GM10248 (cell line): ENCODE measurements at regions not wholly inside any gene's neighbourhood (a gene's known extent, or its start where the extent isn't known, plus 50 kb on each side); places are given as distances from the start of the nearest gene placed in this dataset.
"Not testable (repeated sequence)": the region's sequence is repeated elsewhere in the genome, so short reads cannot be mapped to it uniquely, and the experiment has no call there.

Source experiments
- CTCF ChIA-PET: fragments of 300-600 bp; sonication (Branson Sonifier 250); formaldehyde crosslinking; extraction: SDS; loops from one replicate; lab custom pipeline; 2021; ENCODE audit warnings: antibody characterized with exemption; lab: Yijun Ruan, JAX
- POLR2A ChIA-PET: fragments of 350-650 bp; sonication (Branson Sonifier 250); formaldehyde crosslinking; extraction: SDS; loops from one replicate; lab custom pipeline; 2020; ENCODE audit warnings: antibody characterized with exemption; lab: Yijun Ruan, JAX
- DNase-seq: peaks from one replicate; pipeline ENCODE4 v3.0.0; 2012; ENCODE audit errors: extremely low spot score
- TF ChIP-seq, protein P1 (sequence below): IDR thresholded peaks from 2 replicates; pipeline ENCODE4 v1.5.1; 2012; ENCODE audit warnings: mild to moderate bottlenecking, low read depth; ENCODE audit errors: extremely low read depth, missing control alignments, control extremely low read depth

DNA sequence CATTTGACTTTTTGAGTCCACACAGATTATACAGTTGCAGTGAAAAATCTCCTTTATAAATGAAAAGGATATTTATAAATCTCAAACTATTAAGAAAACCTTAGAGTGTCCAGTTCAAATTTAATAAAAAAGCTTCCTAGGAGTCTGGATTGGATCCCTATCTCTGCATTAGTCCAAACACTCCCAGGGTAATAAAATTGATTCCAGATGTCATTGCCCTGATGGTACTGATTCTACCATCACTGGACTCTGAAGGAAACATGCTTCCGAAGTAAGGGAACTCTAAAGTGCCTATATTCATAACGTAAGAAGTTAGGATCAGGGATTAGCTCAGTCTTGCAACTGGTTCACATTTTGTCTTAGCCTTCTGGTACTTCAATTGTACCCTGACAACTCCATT lies 1325.1 kb upstream of the MAP3K7 start:
- DNase-seq = no peak
- ChIA-PET CTCF (interaction anchor here (0.9 to 1.0 kb wide), 2 partner anchors 12 to 19 kb away, joined by 3 read pairs; no protein-coding TSS in a partner anchor), POLR2A (no interaction called here)
- TF ChIP-seq, protein P1, sequence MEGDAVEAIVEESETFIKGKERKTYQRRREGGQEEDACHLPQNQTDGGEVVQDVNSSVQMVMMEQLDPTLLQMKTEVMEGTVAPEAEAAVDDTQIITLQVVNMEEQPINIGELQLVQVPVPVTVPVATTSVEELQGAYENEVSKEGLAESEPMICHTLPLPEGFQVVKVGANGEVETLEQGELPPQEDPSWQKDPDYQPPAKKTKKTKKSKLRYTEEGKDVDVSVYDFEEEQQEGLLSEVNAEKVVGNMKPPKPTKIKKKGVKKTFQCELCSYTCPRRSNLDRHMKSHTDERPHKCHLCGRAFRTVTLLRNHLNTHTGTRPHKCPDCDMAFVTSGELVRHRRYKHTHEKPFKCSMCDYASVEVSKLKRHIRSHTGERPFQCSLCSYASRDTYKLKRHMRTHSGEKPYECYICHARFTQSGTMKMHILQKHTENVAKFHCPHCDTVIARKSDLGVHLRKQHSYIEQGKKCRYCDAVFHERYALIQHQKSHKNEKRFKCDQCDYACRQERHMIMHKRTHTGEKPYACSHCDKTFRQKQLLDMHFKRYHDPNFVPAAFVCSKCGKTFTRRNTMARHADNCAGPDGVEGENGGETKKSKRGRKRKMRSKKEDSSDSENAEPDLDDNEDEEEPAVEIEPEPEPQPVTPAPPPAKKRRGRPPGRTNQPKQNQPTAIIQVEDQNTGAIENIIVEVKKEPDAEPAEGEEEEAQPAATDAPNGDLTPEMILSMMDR = no peak

DNA sequence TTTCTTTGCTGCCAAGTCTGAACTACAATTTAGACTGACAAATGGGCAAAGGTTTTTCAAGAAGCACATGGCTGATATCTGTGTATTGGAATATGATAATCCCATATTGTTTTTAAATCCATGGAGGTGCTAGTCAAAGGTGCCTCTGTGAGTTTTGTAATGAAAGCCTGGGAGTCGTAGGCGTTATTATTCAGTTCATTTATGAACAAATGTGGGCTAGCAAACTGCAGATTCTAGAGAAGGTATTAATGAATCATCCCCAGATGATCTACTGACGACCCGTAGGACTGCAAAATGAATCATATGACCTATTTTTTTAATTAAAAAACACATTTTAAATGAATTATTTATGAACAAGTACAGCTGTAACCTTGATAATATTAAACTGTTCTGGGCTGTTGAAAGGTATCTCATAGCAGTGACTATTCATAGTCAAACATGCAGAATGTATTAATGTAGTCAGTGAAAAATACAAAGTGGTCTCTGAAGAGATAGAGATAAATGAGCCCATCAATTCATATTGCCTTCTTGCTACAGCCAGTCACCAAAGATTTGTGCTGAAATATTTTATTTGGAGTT lies 1317.8 kb upstream of the MAP3K7 start:
- DNase-seq = no peak
- CTCF ChIA-PET = no interaction called here
- POLR2A ChIA-PET = no interaction called here
- TF ChIP-seq, protein P1 = no peak

DNA sequence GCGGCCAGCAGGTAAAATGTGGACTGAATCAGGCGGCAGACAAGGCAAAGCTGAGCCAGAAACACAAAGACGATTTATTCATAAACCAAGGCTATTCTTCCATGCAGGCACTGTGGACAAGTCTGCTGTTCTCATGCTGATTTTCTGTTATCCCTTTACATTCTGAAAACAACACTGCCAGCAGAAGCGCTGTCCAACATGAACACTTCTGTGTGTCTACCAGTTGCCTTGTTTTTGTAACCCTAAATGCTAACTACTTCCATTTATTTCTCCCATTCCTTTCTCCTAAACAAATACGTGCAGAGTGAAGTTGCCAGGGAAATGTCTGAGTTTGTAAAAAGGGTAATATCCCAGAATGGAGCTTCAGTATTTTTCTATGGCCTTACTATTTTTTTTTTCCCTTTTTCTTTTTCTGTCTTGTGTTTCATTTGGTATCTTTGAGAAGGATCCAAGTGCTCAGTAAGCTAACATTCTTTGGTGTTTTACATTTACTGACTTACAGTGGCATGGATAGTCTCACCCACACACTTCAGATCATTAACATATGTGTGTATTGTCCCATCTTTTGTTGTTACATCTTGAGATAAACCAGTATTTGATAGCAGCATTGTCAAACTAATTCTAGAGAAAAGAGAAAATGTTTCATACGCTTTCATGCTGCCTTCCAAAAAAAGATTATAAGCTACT lies 1308.9 kb upstream of the MAP3K7 start:
- POLR2A ChIA-PET = no interaction called here
- CTCF ChIA-PET = interaction anchor here (1.9 kb wide), 1 partner anchor 10 kb away, joined by 3 read pairs; no protein-coding TSS in a partner anchor

DNA sequence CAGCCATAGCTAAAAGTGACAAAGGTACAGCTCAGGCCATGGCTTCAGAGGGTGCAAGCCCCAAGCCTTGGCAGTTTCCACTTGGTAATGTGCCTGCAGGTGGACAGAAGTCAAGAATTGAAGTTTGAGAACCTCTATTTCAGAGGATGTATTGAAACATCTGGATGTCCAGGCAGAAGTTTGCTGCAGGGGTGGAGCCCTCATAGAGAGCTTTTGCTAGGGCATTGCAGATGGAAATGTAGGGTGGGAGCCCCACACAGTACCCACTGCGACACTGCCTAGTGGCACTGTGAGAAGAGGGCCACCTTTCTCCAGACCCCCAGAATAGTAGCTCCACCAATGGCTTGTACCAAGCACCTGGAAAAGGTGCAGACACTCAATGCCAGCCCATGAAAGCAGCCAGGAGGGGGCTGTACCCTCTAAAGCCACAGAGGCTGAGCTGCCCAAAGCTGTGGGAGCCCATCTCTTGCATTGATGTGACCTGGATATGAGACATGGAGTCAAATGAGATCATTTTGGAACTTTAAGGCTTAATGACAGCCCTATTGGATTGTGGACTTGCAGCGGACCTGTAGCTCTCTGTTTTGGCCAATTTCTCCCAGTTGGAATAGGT lies 1299.4 kb upstream of the MAP3K7 start:
- ChIA-PET CTCF (no interaction called here), POLR2A (no interaction called here)
- no peak for DNase-seq
- TF ChIP-seq, protein P1 = no peak

More for the DNA sequence above, 1308.9 kb upstream of the MAP3K7 start:
- no peak for DNase-seq
- TF ChIP-seq, protein P1 = no peak

DNA sequence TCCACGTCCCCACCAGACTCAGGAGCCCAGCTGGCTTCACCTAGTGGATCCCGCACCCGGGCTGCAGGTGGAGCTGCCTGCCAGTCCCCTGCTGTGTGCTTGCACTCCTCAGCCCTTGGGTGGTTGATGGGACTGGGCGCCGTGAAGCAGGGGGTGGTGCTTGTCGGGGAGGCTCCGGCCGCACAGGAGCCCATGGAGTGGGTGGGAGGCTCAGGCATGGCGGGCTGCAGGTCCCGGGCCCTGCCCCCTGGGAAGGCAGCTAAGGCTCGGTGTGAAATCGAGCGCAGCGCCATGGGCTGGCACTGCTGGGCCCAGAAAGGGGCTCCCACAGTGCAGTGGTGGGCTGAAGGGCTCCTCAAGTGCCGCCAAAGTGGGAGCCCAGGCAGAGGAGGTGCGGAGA lies 1294.9 kb upstream of the MAP3K7 start:
- DNase-seq, POLR2A ChIA-PET: not testable (repeated sequence)
- CTCF ChIA-PET = interaction anchor here (1.4 kb wide), 1 partner anchor 50 kb away, joined by 3 read pairs; no protein-coding TSS in a partner anchor

DNA sequence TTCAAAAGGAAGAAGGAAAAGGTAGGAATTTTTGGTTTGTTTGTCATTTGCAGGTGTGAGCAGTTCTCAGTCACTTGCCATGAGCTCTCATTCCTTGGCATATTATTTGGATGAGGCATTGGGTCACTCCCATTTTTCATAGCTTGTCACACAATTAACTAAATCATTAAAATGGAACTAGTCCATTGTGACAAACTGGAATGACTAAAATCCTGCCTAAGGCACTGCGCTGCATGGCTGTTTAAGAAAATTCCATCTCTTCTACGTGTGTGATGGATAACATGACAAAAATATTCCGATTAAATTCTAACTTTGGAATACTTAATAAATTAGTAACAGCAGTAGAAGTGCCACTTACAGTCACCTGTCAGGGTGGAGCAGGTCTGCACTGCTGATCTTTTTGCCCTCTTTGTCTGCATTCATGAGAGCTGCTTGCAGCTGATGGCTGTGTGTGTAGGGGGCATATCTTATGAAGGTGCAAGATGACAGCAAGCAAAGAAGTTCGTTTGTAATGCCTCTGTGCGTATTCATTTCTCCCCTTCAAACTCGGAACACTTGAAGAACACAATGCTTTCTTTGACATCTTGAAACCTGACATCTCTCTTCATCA lies 1292.6 kb upstream of the MAP3K7 start:
- DNase-seq = no peak
- TF ChIP-seq, protein P1 = no peak
- CTCF ChIA-PET = no interaction called here
- POLR2A ChIA-PET = no interaction called here
